Embryonic facial prominence (tissue), 1 donor: ENCODE measurements at regions not wholly inside any gene's neighbourhood (a gene's known extent, or its start where the extent isn't known, plus 50 kb on each side); places are given as distances from the start of the nearest gene placed in this dataset.

Experiments
- DNase-seq: peaks from one replicate; pipeline ENCODE4 v3.0.0-alpha.2; 2016; ENCODE audit errors: extremely low spot score

DNA sequence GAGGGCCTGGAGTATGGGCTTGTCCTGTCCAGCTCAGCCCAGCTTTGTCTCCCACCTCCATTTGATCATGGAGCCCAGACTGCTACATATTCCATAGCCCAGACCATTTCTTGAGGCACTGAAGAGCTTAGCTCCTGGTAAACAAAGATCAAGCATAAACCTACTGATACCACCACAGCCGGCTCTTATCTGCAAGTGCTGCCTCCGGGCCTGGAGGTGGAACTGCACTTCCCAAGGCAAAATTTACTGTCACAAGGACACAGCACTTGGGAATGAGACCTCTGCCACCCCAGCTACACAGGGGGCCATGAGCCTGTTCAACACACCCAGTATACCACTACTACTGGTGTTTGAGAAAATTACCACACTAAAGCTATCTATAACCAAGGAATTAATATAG lies 53.7 kb upstream of the PLSCR5 start:
- no peak for DNase-seq

DNA sequence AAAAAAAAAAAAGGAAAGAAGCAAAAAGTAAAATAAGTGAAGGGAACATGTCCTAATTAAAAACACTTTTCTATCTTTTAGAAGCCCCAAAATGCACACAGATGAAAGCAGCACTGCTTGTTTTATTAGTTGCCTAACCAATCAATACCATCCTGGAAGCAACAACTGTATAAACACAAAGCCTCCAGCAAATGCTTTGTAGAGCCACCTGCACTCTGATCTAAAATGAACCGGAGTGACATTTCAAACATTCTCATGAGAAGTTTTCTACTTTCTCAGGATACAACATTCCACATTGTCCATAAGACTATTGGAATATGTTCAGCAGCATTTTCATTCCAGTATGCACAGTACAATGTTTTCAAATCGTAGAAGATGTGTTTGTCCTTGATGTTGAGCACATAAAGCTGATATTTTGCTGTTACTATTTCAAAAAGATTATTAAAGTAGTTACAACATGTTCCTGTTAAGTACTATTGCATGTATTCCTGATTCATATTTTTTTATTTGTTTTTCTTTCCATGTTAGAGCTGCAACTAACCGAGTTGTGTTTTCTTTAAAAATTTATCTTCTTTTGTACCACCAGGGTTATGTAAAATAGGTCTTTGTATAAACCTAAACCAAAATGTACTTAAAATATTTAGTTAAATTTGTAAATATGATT lies 50.3 kb upstream of the PLSCR5 start:
- DNase-seq = no peak
